Activated naive CD4-positive, alpha-beta T cell treated with anti-CD3 and anti-CD28 coated beads, Interleukin-2, amount 50 U/mL, for 24 hours (primary cell): ENCODE measurements at regions not wholly inside any gene's neighbourhood (a gene's known extent, or its start where the extent isn't known, plus 50 kb on each side); places are given as distances from the start of the nearest gene placed in this dataset.

Experiments
- H3K27ac Mint-ChIP-seq: one replicate; pipeline ENCODE4 v1.8.0; 2021; ENCODE audit warnings: mild to moderate bottlenecking, mixed read lengths
- H3K27me3 Mint-ChIP-seq: one replicate; pipeline ENCODE4 v1.8.0; 2021; ENCODE audit warnings: mixed read lengths
- H3K36me3 Mint-ChIP-seq: one replicate; pipeline ENCODE4 v1.8.0; 2021; ENCODE audit warnings: mixed read lengths
- H3K4me1 Mint-ChIP-seq: one replicate; pipeline ENCODE4 v1.8.0; 2021; ENCODE audit warnings: mixed read lengths
- H3K4me3 Mint-ChIP-seq: one replicate; pipeline ENCODE4 v1.8.0; 2021; ENCODE audit warnings: mild to moderate bottlenecking, mixed read lengths
- H3K9me3 Mint-ChIP-seq: one replicate; pipeline ENCODE4 v1.8.0; 2021; ENCODE audit warnings: mixed read lengths

GRCh38 chr2:75287624-75288316 is 88.5 kb upstream of the TACR1 start:
- Mint-ChIP-seq H3K4me3 (no peak overlapping the region), H3K36me3 (peaks cover 5% of the 10 kb centered on the region), H3K4me1 (no peaks in the 10 kb centered on the region), H3K9me3 (peaks cover 4% of the 10 kb centered on the region), H3K27me3 (no peaks in the 10 kb centered on the region), H3K27ac (no peak overlapping the region)

GRCh38 chr2:75284345-75284744 is 85.0 kb upstream of the TACR1 start:
- H3K36me3 Mint-ChIP-seq: peaks cover 7% of the 10 kb centered on the region
- H3K9me3 Mint-ChIP-seq: peaks cover 4% of the 10 kb centered on the region
- no peaks in the 10 kb centered on the region for H3K4me1 Mint-ChIP-seq
- no peaks in the 10 kb centered on the region for H3K27me3 Mint-ChIP-seq
- no peak overlapping the region for H3K27ac Mint-ChIP-seq
- H3K4me3 Mint-ChIP-seq: no peak overlapping the region

GRCh38 chr2:75278821-75279379 is 79.6 kb upstream of the TACR1 start:
- H3K27ac Mint-ChIP-seq: no peak overlapping the region
- peaks cover 19% of the 10 kb centered on the region for H3K9me3 Mint-ChIP-seq
- no peaks in the 10 kb centered on the region for H3K4me1 Mint-ChIP-seq
- H3K27me3 Mint-ChIP-seq: peaks cover 3% of the 10 kb centered on the region
- no peak overlapping the region for H3K4me3 Mint-ChIP-seq
- H3K36me3 Mint-ChIP-seq: peaks cover 28% of the 10 kb centered on the region

- H3K9me3 Mint-ChIP-seq: peaks cover 23% of the 10 kb centered on the region
- no peak overlapping the region for H3K4me3 Mint-ChIP-seq
- peaks cover 26% of the 10 kb centered on the region for H3K36me3 Mint-ChIP-seq
- peaks cover 3% of the 10 kb centered on the region for H3K27me3 Mint-ChIP-seq
- no peaks in the 10 kb centered on the region for H3K4me1 Mint-ChIP-seq
- no peak overlapping the region for H3K27ac Mint-ChIP-seq
These were observed 79.0 kb upstream of the TACR1 start for GRCh38 chr2:75278314-75278713.

GRCh38 chr2:75277111-75277510 is 77.8 kb upstream of the TACR1 start:
- Mint-ChIP-seq H3K36me3 (peaks cover 28% of the 10 kb centered on the region), H3K4me1 (no peaks in the 10 kb centered on the region), H3K27me3 (peaks cover 3% of the 10 kb centered on the region), H3K4me3 (no peak overlapping the region), H3K27ac (no peak overlapping the region), H3K9me3 (peaks cover 26% of the 10 kb centered on the region)

GRCh38 chr2:75276093-75277029 is 77.0 kb upstream of the TACR1 start:
- H3K27me3 Mint-ChIP-seq: peaks cover 3% of the 10 kb centered on the region
- H3K4me1 Mint-ChIP-seq: no peaks in the 10 kb centered on the region
- H3K9me3 Mint-ChIP-seq: peaks cover 22% of the 10 kb centered on the region
- no peak overlapping the region for H3K27ac Mint-ChIP-seq
- peaks cover 25% of the 10 kb centered on the region for H3K36me3 Mint-ChIP-seq
- H3K4me3 Mint-ChIP-seq: no peak overlapping the region

- peaks cover 3% of the 10 kb centered on the region for H3K27me3 Mint-ChIP-seq
These were observed 75.6 kb upstream of the TACR1 start for GRCh38 chr2:75274936-75275335.

GRCh38 chr2:75268112-75268511 is 68.8 kb upstream of the TACR1 start:
- Mint-ChIP-seq H3K4me3 (no peak overlapping the region), H3K9me3 (peaks cover 21% of the 10 kb centered on the region), H3K27ac (no peak overlapping the region), H3K27me3 (no peaks in the 10 kb centered on the region), H3K4me1 (no peaks in the 10 kb centered on the region), H3K36me3 (peaks cover 1% of the 10 kb centered on the region)

More at GRCh38 chr2:75274936-75275335, 75.6 kb upstream of the TACR1 start:
- H3K36me3 Mint-ChIP-seq: peaks cover 23% of the 10 kb centered on the region
- H3K4me1 Mint-ChIP-seq: no peaks in the 10 kb centered on the region
- no peak overlapping the region for H3K4me3 Mint-ChIP-seq
- no peak overlapping the region for H3K27ac Mint-ChIP-seq
- peaks cover 31% of the 10 kb centered on the region for H3K9me3 Mint-ChIP-seq

- H3K27me3 Mint-ChIP-seq: no peaks in the 10 kb centered on the region
- no peak overlapping the region for H3K4me3 Mint-ChIP-seq
- H3K4me1 Mint-ChIP-seq: no peaks in the 10 kb centered on the region
- peaks cover 2% of the 10 kb centered on the region for H3K36me3 Mint-ChIP-seq
- no peak overlapping the region for H3K27ac Mint-ChIP-seq
- H3K9me3 Mint-ChIP-seq: peaks cover 29% of the 10 kb centered on the region
These were observed 62.6 kb upstream of the TACR1 start for GRCh38 chr2:75261923-75262322.

- H3K4me3 Mint-ChIP-seq: no peak overlapping the region
- no peak overlapping the region for H3K27ac Mint-ChIP-seq
- no peaks in the 10 kb centered on the region for H3K27me3 Mint-ChIP-seq
- peaks cover 2% of the 10 kb centered on the region for H3K36me3 Mint-ChIP-seq
- H3K4me1 Mint-ChIP-seq: no peaks in the 10 kb centered on the region
- H3K9me3 Mint-ChIP-seq: peaks cover 29% of the 10 kb centered on the region
These were observed 61.6 kb upstream of the TACR1 start for GRCh38 chr2:75260946-75261345.

- Mint-ChIP-seq H3K27ac (no peak overlapping the region), H3K27me3 (no peaks in the 10 kb centered on the region), H3K4me1 (no peaks in the 10 kb centered on the region), H3K36me3 (peaks cover 2% of the 10 kb centered on the region), H3K4me3 (no peak overlapping the region), H3K9me3 (peaks cover 17% of the 10 kb centered on the region)
These were observed 59.3 kb upstream of the TACR1 start for GRCh38 chr2:75258620-75259019.

GRCh38 chr2:75256485-75256884 is 57.2 kb upstream of the TACR1 start:
- Mint-ChIP-seq H3K4me1 (no peaks in the 10 kb centered on the region), H3K9me3 (peaks cover 4% of the 10 kb centered on the region), H3K4me3 (no peak overlapping the region), H3K36me3 (no peaks in the 10 kb centered on the region), H3K27ac (no peak overlapping the region), H3K27me3 (no peaks in the 10 kb centered on the region)

GRCh38 chr2:75253526-75253925 is 54.2 kb upstream of the TACR1 start:
- H3K4me1 Mint-ChIP-seq: no peaks in the 10 kb centered on the region
- no peak overlapping the region for H3K4me3 Mint-ChIP-seq
- peaks cover 12% of the 10 kb centered on the region for H3K9me3 Mint-ChIP-seq
- H3K27ac Mint-ChIP-seq: no peak overlapping the region
- H3K36me3 Mint-ChIP-seq: peaks cover 5% of the 10 kb centered on the region
- H3K27me3 Mint-ChIP-seq: no peaks in the 10 kb centered on the region

GRCh38 chr2:75251896-75252295 is 52.6 kb upstream of the TACR1 start:
- no peak overlapping the region for H3K4me3 Mint-ChIP-seq
- H3K27me3 Mint-ChIP-seq: no peaks in the 10 kb centered on the region
- no peak overlapping the region for H3K27ac Mint-ChIP-seq
- peaks cover 5% of the 10 kb centered on the region for H3K36me3 Mint-ChIP-seq
- peaks cover 12% of the 10 kb centered on the region for H3K9me3 Mint-ChIP-seq
- H3K4me1 Mint-ChIP-seq: no peaks in the 10 kb centered on the region
